HL-60 (cell line): ENCODE measurements at regions not wholly inside any gene's neighbourhood (a gene's known extent, or its start where the extent isn't known, plus 50 kb on each side); places are given as distances from the start of the nearest gene placed in this dataset.
A peak's percentile ranks its signal among the peaks of the same experiment; 100 is the strongest.

Source experiments
- DNase-seq, 2 experiments: peaks; one replicate each; pipeline ENCODE4 v3.0.0-alpha.2; 2010 to 2020; ENCODE audit warnings: low read depth in 1 of 2, low spot score in 1 of 2
- H3K27ac ChIP-seq: fragments of 250-450 bp; sonication (Bioruptor Pico); replicated peaks from 2 replicates; pipeline ENCODE4 v1.5.1; 2020; ENCODE audit warnings: mild to moderate bottlenecking, moderate library complexity
- H3K27me3 ChIP-seq: fragments of 250-450 bp; sonication (Bioruptor Pico); 2 replicates; pipeline ENCODE4 v1.5.1; 2021; ENCODE audit warnings: mild to moderate bottlenecking, moderate library complexity; ENCODE audit not compliant: insufficient read depth, poor library complexity, severe bottlenecking
- H3K4me3 ChIP-seq: replicated peaks from 2 replicates; pipeline ENCODE4 v1.5.1; 2011; ENCODE audit warnings: mild to moderate bottlenecking, control low read depth, low read length; ENCODE audit not compliant: insufficient read depth
- GABPA ChIP-seq: IDR thresholded peaks from 2 replicates; pipeline ENCODE4 v1.6.1; 2012; ENCODE audit warnings: low read depth
- POLR2AphosphoS5 ChIP-seq: IDR thresholded peaks from 2 replicates; pipeline ENCODE4 v1.6.1; 2012; ENCODE audit warnings: low read depth
- REST ChIP-seq: IDR thresholded peaks from 2 replicates; pipeline ENCODE4 v1.6.1; 2012; ENCODE audit warnings: low read depth; ENCODE audit not compliant: insufficient replicate concordance
- SPI1 ChIP-seq: IDR thresholded peaks from 2 replicates; pipeline ENCODE4 v1.6.1; 2012; ENCODE audit warnings: low read depth, mild to moderate bottlenecking, borderline replicate concordance
- TF ChIP-seq, protein P1 (sequence below): IDR thresholded peaks from one replicate; pipeline ENCODE4 v1.5.1; 2011; ENCODE audit warnings: low read length, control low read depth, inconsistent platforms; ENCODE audit not compliant: insufficient read depth

DNA sequence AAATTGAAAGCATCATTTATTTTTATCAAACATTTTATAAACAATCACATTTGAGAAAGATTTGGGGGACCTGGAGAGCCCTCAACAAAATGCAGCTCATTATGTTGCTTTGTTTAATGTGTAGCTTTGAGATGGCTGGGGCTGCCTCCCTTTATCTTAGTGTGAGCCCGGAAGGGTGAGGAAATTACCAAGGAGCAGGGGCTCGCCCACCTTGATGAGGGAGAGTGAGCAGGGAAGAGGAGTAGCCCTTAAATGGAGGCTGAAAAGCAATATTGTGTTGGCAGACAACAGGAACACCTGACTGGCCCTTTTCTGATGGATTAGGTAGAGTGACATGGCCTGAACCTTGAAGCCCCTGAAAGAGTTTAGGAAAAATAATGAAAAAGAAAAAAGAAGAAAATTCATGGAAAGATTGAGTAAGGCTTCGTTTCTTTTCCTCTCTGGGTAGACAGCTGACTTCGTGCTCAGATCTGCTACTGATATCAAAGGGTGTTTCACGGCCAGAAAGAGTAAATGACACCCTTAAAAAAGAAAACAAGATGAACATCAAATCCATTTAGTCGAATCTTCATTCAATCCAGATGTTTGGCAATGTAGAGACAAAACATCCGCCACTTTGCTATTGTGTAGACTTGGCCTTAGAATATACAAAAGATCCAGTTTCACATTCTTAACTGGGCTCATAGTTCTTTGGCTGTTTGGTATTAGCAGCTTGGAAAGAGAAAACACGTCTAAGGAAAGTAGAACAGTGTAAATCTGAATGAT lies 206.5 kb upstream of the TCF4 start:
- no peak overlapping the region for H3K27ac ChIP-seq
- no peaks in the 10 kb centered on the region for H3K27me3 ChIP-seq
- TF ChIP-seq SPI1 = no peak
- no peak for TF ChIP-seq REST
- no peak for TF ChIP-seq POLR2AphosphoS5
- H3K4me3 ChIP-seq = no peak overlapping the region
- no peak for DNase-seq

DNA sequence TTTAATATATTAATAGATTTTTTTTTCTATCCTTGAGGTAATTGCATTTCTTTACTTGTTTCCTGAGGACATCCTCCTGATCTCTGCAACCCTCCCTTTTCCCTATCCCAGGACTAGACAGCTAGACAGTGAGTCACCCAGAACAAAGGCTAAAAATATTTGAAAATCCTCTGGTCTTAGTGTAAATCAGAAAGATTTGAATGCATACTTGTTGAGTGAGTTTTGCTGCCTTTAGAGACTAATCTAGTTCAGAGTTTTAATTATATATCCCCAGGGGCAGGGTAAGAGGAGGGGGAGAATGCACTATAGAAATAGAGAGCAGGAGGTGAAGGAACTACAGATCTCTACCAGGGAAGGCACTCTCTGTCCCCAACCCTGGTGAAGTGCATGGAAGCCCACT lies 202.3 kb upstream of the TCF4 start:
- Histone ChIP-seq H3K4me3 (no peak overlapping the region), H3K27me3 (no peaks in the 10 kb centered on the region), H3K27ac (no peak overlapping the region)
- DNase-seq = no peak
- TF ChIP-seq SPI1 = no peak
- no peak for TF ChIP-seq REST
- no peak for TF ChIP-seq GABPA

DNA sequence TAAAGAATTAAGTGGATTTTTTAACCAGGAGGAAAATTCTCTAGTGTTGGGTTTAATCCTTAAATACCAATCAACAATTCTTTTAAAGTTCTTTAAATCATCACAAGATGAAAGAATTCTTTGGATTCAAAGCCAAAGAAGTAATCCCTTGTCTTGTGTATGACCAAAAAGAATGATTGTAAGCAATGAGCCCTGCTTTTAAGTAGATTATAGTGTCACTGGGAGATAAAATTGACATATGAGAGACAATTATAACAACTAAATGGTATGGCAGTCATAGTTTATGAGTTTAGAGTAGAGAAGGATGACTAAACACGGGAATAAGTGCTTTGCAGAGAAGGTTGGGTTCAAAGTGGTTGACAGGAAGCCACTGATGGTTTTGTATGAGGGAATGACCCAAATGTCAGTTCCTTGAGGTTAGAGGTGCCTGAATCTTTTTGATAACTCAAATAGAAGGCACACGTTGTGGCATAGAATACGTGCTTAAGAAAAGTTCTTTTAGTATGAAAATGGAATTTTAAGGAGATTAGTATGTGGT lies 199.6 kb upstream of the TCF4 start:
- TF ChIP-seq, protein P1, sequence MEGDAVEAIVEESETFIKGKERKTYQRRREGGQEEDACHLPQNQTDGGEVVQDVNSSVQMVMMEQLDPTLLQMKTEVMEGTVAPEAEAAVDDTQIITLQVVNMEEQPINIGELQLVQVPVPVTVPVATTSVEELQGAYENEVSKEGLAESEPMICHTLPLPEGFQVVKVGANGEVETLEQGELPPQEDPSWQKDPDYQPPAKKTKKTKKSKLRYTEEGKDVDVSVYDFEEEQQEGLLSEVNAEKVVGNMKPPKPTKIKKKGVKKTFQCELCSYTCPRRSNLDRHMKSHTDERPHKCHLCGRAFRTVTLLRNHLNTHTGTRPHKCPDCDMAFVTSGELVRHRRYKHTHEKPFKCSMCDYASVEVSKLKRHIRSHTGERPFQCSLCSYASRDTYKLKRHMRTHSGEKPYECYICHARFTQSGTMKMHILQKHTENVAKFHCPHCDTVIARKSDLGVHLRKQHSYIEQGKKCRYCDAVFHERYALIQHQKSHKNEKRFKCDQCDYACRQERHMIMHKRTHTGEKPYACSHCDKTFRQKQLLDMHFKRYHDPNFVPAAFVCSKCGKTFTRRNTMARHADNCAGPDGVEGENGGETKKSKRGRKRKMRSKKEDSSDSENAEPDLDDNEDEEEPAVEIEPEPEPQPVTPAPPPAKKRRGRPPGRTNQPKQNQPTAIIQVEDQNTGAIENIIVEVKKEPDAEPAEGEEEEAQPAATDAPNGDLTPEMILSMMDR = no peak
- TF ChIP-seq GABPA (no peak), REST (no peak), SPI1 (no peak), POLR2AphosphoS5 (no peak)
- no peak for DNase-seq
- H3K27me3 ChIP-seq = peaks cover 9% of the 10 kb centered on the region
- no peak overlapping the region for H3K4me3 ChIP-seq
- H3K27ac ChIP-seq = no peak overlapping the region

DNA sequence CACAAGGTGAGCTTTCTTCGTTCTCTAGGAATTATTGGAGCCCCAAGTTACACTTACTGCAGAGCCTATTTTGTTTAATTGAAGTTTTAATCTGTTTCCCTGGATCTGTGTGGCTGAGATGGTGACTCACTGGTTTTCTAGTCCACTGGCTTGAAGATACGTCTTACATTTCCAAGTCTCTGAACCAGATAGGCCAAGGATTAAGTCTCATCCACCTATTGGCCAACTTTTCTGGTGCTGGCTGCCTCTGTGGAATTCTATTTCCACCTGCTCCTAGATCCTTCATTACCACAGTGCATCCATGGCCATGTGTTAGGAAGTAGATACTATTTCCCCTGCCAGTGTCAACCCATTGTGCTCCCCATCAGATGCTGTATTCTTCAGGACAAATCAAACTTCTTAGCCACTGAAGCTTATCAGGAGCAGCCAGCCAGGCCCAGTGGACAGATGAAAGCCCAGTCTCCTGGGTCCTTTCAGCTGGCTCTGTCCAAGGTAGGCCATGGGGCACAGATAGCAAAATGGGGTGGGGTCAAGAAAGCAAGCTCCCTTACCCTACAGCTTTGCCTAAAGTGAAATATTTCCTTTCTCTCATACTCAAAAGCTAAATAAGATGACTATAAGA lies 198.8 kb upstream of the TCF4 start:
- peaks cover 10% of the 10 kb centered on the region for H3K27me3 ChIP-seq
- H3K4me3 ChIP-seq = no peak overlapping the region
- H3K27ac ChIP-seq = no peak overlapping the region
- DNase-seq = no peak
- TF ChIP-seq REST = peak; percentile 66
- no peak for TF ChIP-seq SPI1
